Psoas muscle (tissue), 7 donors: ENCODE measurements at regions not wholly inside any gene's neighbourhood (a gene's known extent, or its start where the extent isn't known, plus 50 kb on each side); places are given as distances from the start of the nearest gene placed in this dataset.

Experiments used
- ATAC-seq, 4 donors: fragments of 200-7000 bp; cut with Tn5 transposase; one replicate each; pipeline ENCODE4 v1.9.1; 2020; ENCODE audit warnings: moderate library complexity in 3 of 4, mild to moderate bottlenecking in 2 of 4
- DNase-seq, 2 donors: peaks; one replicate each; pipeline ENCODE4 v3.0.0-alpha.2; 2020
- H3K27ac ChIP-seq: fragments of 200-600 bp; one replicate; pipeline ENCODE4 v1.8.0; 2022
- H3K27me3 ChIP-seq, 3 donors: fragments of 200-600 bp in 1 of 3; one replicate each; pipeline versions ENCODE4 v1.6.1 to v1.8.0; 2013 to 2022; ENCODE audit warnings: low read length in 2 of 3, mild to moderate bottlenecking in 2 of 3, moderate library complexity in 1 of 3; ENCODE audit not compliant: insufficient read depth in 3 of 3
- H3K36me3 ChIP-seq, 2 donors: fragments of 200-600 bp in 1 of 2; one replicate each; pipeline versions ENCODE4 v1.6.1 to v1.8.0; 2013 to 2022; ENCODE audit warnings: low read depth in 1 of 2, mild to moderate bottlenecking in 1 of 2, moderate library complexity in 1 of 2; ENCODE audit not compliant: insufficient read depth in 1 of 2
- H3K4me1 ChIP-seq: fragments of 200-600 bp; one replicate; pipeline ENCODE4 v1.8.0; 2022
- H3K4me3 ChIP-seq: fragments of 200-600 bp; one replicate; pipeline ENCODE4 v1.8.0; 2022; ENCODE audit warnings: mild to moderate bottlenecking
- H3K9me3 ChIP-seq: fragments of 200-600 bp; one replicate; pipeline ENCODE4 v1.8.0; 2022
- WGBS, 3 donors: extraction: QIAGEN DNeasy Blood & Tissue Kit; methylation state at CpG; one replicate each; pipeline versions ENCODE4 v1.1.6 to v1.1.7; 2013; 5-methylcytosine and 5-hydroxymethylcytosine counted together
- intact Hi-C, 2 donors: fragments of 100-400 bp; cut with DNase I; formaldehyde crosslinking; loops; one replicate each; pipeline versions ENCODE4 v1.11.0 to v1.14.2; 2022
- TF ChIP-seq, protein P1 (sequence below): fragments of 200-600 bp; IDR thresholded peaks from one replicate; pipeline ENCODE4 v1.8.0; 2022; ENCODE audit warnings: antibody characterized with exemption
- donor health status: healthy with polysubstance abuse.
- donor health status: DM: no; HTN: no; CAD: no; lungs with moderate emphysema.
- donor health status: Bipolar disorder and iron deficiency.
- donor health status: healthy.
- donor health status: DM: yes; HTN: yes; CAD: no.
- donor health status: DM: no; HTN: no; CAD: no.
- donor health status: DM: yes; HTN: yes; CAD: no.

DNA sequence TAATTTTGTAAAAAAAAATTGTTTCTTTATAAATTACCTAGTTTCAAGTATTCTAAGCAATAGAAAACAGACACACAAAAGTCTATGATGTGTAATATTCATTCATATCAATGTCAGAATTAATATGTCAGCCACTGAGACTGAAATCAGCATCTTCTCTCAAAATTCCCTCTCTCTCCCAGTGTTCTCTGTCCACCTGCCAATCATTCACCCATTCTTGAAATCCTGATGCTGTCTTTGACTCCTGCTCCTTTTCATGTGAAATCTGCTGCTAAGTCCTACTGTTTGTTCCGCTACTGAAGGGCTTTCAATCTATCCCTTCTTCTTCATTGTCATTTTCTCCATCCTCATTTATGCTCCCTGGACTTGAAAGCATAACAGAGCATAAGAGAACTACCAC is 257.9 kb downstream of the SATB2 start:
- Histone ChIP-seq H3K9me3 (no peaks in the 10 kb centered on the region), H3K36me3 (no peaks in the 10 kb centered on the region), H3K4me1 (no peaks in the 10 kb centered on the region), H3K27ac (no peak overlapping the region), H3K27me3 (no peaks in the 10 kb centered on the region), H3K4me3 (no peak overlapping the region)
- TF ChIP-seq, protein P1, sequence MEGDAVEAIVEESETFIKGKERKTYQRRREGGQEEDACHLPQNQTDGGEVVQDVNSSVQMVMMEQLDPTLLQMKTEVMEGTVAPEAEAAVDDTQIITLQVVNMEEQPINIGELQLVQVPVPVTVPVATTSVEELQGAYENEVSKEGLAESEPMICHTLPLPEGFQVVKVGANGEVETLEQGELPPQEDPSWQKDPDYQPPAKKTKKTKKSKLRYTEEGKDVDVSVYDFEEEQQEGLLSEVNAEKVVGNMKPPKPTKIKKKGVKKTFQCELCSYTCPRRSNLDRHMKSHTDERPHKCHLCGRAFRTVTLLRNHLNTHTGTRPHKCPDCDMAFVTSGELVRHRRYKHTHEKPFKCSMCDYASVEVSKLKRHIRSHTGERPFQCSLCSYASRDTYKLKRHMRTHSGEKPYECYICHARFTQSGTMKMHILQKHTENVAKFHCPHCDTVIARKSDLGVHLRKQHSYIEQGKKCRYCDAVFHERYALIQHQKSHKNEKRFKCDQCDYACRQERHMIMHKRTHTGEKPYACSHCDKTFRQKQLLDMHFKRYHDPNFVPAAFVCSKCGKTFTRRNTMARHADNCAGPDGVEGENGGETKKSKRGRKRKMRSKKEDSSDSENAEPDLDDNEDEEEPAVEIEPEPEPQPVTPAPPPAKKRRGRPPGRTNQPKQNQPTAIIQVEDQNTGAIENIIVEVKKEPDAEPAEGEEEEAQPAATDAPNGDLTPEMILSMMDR, result no peak
- 88 to 97% (median 93%) methylated on average over 1 of the region's 1 CpG for WGBS, 3 donors
- no peak for DNase-seq
- no peak for ATAC-seq
- intact Hi-C loops, result no loop called here

GRCh38 chr2:199197448-199197847 is 260.3 kb downstream of the SATB2 start:
- DNase-seq, result no peak
- WGBS, 3 donors, result 87 to 93% (median 91%) methylated on average over 1 of the region's 1 CpG
- intact Hi-C loops, result no loop called here
- Histone ChIP-seq H3K27ac (no peak overlapping the region), H3K4me3 (no peak overlapping the region), H3K27me3 (no peaks in the 10 kb centered on the region), H3K9me3 (no peaks in the 10 kb centered on the region), H3K4me1 (no peaks in the 10 kb centered on the region), H3K36me3 (no peaks in the 10 kb centered on the region)
- ATAC-seq, result no peak
- TF ChIP-seq, protein P1, result no peak

DNA sequence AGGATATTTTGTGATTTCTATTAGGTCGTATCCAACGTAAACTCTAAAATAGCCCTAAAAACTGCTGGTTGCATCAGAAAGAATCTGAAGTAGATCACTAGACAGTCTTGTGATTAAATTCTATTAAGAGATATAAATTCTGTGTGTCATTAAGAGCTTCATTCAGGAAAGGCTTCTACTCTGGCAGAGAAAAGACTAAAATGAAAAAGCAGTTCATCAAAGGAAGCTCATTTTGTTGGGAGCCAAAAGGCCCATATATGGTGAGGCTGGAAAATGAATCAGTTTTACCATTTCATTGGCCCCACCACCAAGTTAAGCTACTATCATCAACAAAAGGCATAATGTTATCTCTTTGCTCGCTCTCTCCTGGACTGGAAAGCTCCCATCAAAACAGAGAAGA is 261.1 kb downstream of the SATB2 start:
- DNase-seq (no peak), ATAC-seq (no peak)
- Histone ChIP-seq H3K36me3 (no peaks in the 10 kb centered on the region), H3K27me3 (no peaks in the 10 kb centered on the region), H3K4me1 (no peaks in the 10 kb centered on the region), H3K9me3 (no peaks in the 10 kb centered on the region), H3K4me3 (no peak overlapping the region), H3K27ac (no peak overlapping the region)
- intact Hi-C loops, result no loop called here
- TF ChIP-seq, protein P1, result no peak
- WGBS, 3 donors, result 88 to 93% (median 90%) methylated on average over 3 of the region's 3 CpGs

DNA sequence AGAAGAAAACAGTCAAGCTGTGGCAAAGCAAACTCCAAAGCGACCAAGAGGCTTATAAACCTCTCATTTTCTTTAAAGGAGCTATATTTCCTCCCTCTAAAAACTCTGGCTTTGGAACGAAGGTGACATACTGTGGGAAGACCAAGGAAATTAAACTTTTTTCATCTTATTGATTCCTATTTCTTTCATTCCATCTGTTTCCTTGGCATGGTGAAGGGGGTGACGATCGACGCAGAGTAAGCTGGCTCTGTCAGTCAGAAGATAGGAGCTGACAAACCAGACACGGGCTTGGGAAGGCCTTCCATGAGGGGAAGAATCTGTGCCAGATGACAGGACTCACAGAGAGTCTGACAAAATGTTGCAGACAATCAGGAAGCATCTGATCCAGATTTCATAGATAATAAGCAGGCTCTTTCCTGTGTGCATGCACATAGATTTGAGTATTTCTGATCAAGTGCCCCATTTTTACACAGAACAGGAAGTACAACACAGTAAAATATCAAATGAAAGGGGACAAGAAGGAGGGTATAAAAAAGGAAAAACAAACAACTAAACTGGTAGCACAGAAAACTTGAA is 261.7 kb downstream of the SATB2 start:
- WGBS, 3 donors, result 41 to 62% (median 59%) methylated on average over 6 of the region's 6 CpGs
- TF ChIP-seq, protein P1, result no peak

GRCh38 chr2:199191461-199191860 is 266.3 kb downstream of the SATB2 start:
- TF ChIP-seq, protein P1, result no peak
- 36 to 49% (median 41%) methylated on average over 8 of the region's 8 CpGs for WGBS, 3 donors
- no peaks in the 10 kb centered on the region for H3K27me3 ChIP-seq
- H3K9me3 ChIP-seq, result no peaks in the 10 kb centered on the region
- DNase-seq (no peak), ATAC-seq (no peak)
- no peak overlapping the region for H3K27ac ChIP-seq
- H3K36me3 ChIP-seq, result no peaks in the 10 kb centered on the region
- intact Hi-C loops, result no loop called here
- H3K4me3 ChIP-seq, result no peak overlapping the region
- H3K4me1 ChIP-seq, result no peaks in the 10 kb centered on the region

More for the DNA sequence above, 261.7 kb downstream of the SATB2 start:
- H3K4me1 ChIP-seq, result no peaks in the 10 kb centered on the region
- DNase-seq (no peak), ATAC-seq (no peak)
- no peaks in the 10 kb centered on the region for H3K9me3 ChIP-seq
- H3K4me3 ChIP-seq, result no peak overlapping the region
- H3K27ac ChIP-seq, result no peak overlapping the region
- intact Hi-C loops, result no loop called here
- H3K36me3 ChIP-seq, result no peaks in the 10 kb centered on the region
- no peaks in the 10 kb centered on the region for H3K27me3 ChIP-seq
